OCI-LY3 (cell line): ENCODE measurements at regions not wholly inside any gene's neighbourhood (a gene's known extent, or its start where the extent isn't known, plus 50 kb on each side); places are given as distances from the start of the nearest gene placed in this dataset.

Experiments
- EZH2phosphoT487 ChIP-seq: fragments of 200-600 bp; shearing (Covaris generic); IDR thresholded peaks from 2 replicates; pipeline ENCODE4 v1.6.1; 2018; ENCODE audit warnings: antibody characterized with exemption, mixed run types, low read depth
- TF ChIP-seq, protein P1 (sequence below): fragments of 200-600, 300-600 bp; sonication (generic); IDR thresholded peaks from 2 replicates; pipeline ENCODE4 v1.5.1; 2014; ENCODE audit warnings: antibody characterized with exemption, low read length, low read depth

GRCh38 chrX:8090482-8090881 lies 80.6 kb downstream of the VCX2 start:
- TF ChIP-seq, protein P1, sequence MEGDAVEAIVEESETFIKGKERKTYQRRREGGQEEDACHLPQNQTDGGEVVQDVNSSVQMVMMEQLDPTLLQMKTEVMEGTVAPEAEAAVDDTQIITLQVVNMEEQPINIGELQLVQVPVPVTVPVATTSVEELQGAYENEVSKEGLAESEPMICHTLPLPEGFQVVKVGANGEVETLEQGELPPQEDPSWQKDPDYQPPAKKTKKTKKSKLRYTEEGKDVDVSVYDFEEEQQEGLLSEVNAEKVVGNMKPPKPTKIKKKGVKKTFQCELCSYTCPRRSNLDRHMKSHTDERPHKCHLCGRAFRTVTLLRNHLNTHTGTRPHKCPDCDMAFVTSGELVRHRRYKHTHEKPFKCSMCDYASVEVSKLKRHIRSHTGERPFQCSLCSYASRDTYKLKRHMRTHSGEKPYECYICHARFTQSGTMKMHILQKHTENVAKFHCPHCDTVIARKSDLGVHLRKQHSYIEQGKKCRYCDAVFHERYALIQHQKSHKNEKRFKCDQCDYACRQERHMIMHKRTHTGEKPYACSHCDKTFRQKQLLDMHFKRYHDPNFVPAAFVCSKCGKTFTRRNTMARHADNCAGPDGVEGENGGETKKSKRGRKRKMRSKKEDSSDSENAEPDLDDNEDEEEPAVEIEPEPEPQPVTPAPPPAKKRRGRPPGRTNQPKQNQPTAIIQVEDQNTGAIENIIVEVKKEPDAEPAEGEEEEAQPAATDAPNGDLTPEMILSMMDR = no peak
- no peak for TF ChIP-seq EZH2phosphoT487
